ENCODE measurements at regions not wholly inside any gene's neighbourhood (a gene's known extent, or its start where the extent isn't known, plus 50 kb on each side); places are given as distances from the start of the nearest gene placed in this dataset.

DNA sequence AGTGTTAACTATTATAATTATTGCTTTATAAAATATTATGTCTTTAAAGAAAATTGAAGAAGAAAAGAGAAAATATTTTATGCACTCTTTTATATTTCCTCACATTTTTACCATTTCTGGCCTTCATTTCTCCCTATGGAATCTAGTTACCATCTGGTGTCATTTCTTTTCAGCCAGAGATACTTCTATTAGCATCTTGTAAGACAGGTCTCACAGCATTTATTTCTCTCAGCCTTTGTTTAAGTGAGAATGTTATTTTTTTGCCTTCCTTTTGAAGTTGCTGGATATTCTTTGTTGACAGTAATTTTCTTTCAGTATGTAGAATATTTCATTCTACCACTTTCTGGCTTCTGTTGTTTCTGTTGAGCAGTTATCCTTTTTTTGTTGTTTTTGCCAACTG is 652.1 kb upstream of the CITED2 start:
- Histone ChIP-seq H3K4me1 (ENCODE audit: insufficient read depth, poor library complexity, severe bottlenecking) (no peaks in the 10 kb centered on the region), H3K36me3 (ENCODE audit: low read depth) (no peaks in the 10 kb centered on the region), H3K4me3 (ENCODE audit: severe bottlenecking) (no peak overlapping the region), H3K9me3 (ENCODE audit: severe bottlenecking) (no peaks in the 10 kb centered on the region), H3K27ac (ENCODE audit: poor library complexity, severe bottlenecking) (no peak overlapping the region), H3K27me3 (ENCODE audit: insufficient read depth, poor library complexity, severe bottlenecking) (no peaks in the 10 kb centered on the region)
- TF ChIP-seq, protein P1, sequence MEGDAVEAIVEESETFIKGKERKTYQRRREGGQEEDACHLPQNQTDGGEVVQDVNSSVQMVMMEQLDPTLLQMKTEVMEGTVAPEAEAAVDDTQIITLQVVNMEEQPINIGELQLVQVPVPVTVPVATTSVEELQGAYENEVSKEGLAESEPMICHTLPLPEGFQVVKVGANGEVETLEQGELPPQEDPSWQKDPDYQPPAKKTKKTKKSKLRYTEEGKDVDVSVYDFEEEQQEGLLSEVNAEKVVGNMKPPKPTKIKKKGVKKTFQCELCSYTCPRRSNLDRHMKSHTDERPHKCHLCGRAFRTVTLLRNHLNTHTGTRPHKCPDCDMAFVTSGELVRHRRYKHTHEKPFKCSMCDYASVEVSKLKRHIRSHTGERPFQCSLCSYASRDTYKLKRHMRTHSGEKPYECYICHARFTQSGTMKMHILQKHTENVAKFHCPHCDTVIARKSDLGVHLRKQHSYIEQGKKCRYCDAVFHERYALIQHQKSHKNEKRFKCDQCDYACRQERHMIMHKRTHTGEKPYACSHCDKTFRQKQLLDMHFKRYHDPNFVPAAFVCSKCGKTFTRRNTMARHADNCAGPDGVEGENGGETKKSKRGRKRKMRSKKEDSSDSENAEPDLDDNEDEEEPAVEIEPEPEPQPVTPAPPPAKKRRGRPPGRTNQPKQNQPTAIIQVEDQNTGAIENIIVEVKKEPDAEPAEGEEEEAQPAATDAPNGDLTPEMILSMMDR (IDR thresholded peaks at IDR 0.05; ENCODE audit: poor library complexity, severe bottlenecking): no peak
- no peak for ATAC-seq (ENCODE audit: low read depth)
- no peak for DNase-seq (ENCODE audit: low spot score)

DNA sequence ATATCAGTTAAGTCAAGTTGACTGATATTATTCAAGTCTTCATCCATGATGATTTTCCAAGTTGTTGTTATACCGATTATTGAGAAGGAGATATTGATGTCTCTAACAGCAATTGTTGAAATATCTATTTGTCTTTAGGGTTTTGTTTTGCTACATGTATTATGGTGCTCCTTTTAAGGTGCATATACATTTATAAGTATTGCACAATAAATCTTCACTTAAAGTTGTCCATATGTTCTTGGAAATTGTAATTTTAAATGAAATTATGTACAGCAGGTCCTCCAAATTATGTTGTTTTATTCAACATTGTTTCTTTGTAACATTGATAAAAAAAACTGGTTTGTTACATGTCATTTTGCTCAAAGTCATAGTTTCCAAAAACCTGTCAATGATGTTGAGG is 650.7 kb upstream of the CITED2 start:
- ATAC-seq (ENCODE audit: low read depth): no peak
- TF ChIP-seq, protein P1 (IDR thresholded peaks at IDR 0.05; ENCODE audit: poor library complexity, severe bottlenecking): no peak
- DNase-seq (ENCODE audit: low spot score): no peak
- Histone ChIP-seq H3K27ac (ENCODE audit: poor library complexity, severe bottlenecking) (no peak overlapping the region), H3K4me1 (ENCODE audit: insufficient read depth, poor library complexity, severe bottlenecking) (no peaks in the 10 kb centered on the region), H3K9me3 (ENCODE audit: severe bottlenecking) (no peaks in the 10 kb centered on the region), H3K27me3 (ENCODE audit: insufficient read depth, poor library complexity, severe bottlenecking) (no peaks in the 10 kb centered on the region), H3K4me3 (ENCODE audit: severe bottlenecking) (no peak overlapping the region), H3K36me3 (ENCODE audit: low read depth) (no peaks in the 10 kb centered on the region)

DNA sequence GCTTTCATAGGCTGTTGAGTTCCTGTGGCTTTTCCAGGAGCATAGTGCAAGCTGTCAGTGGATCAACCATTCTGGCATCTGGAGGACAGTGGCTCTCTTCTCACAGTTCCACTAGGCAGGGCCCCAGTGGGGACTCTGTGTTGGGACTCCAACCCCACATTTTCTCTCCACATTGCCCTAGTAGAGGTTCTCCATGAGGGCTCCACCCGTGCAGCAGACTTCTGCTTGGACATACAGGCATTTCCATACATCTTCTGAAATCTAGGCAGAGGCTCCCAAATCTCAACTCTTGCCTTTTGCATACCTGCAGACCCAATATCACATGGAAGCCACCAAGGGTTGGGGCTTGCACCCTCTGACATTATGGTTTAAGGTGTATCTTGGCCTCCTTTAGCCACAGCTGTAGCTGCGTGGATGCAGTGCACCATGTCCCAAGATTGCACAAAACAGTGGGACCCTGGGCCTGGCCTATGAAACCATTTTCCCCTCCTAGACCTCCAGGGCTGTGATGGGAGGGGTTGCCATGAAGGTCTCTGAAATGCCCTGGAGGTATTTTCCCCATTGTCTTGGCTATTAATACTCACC is 645.9 kb upstream of the CITED2 start:
- H3K27ac ChIP-seq (ENCODE audit: poor library complexity, severe bottlenecking): no peak overlapping the region
- H3K27me3 ChIP-seq (ENCODE audit: insufficient read depth, poor library complexity, severe bottlenecking): no peaks in the 10 kb centered on the region
- no peaks in the 10 kb centered on the region for H3K4me1 ChIP-seq (ENCODE audit: insufficient read depth, poor library complexity, severe bottlenecking)
- TF ChIP-seq, protein P1 (IDR thresholded peaks at IDR 0.05; ENCODE audit: poor library complexity, severe bottlenecking): no peak
- no peak for ATAC-seq (ENCODE audit: low read depth)
- H3K4me3 ChIP-seq (ENCODE audit: severe bottlenecking): no peak overlapping the region
- no peaks in the 10 kb centered on the region for H3K36me3 ChIP-seq (ENCODE audit: low read depth)
- H3K9me3 ChIP-seq (ENCODE audit: severe bottlenecking): peaks cover 3% of the 10 kb centered on the region
- DNase-seq (ENCODE audit: low spot score): no peak

- TF ChIP-seq, protein P1 (IDR thresholded peaks at IDR 0.05; ENCODE audit: poor library complexity, severe bottlenecking): no peak
- ATAC-seq (ENCODE audit: low read depth) (no peak), DNase-seq (ENCODE audit: low spot score) (no peak)
- H3K27ac ChIP-seq (ENCODE audit: poor library complexity, severe bottlenecking): no peak overlapping the region
- no peak overlapping the region for H3K4me3 ChIP-seq (ENCODE audit: severe bottlenecking)
- no peaks in the 10 kb centered on the region for H3K27me3 ChIP-seq (ENCODE audit: insufficient read depth, poor library complexity, severe bottlenecking)
- H3K4me1 ChIP-seq (ENCODE audit: insufficient read depth, poor library complexity, severe bottlenecking): no peaks in the 10 kb centered on the region
- no peaks in the 10 kb centered on the region for H3K36me3 ChIP-seq (ENCODE audit: low read depth)
- H3K9me3 ChIP-seq (ENCODE audit: severe bottlenecking): peaks cover 3% of the 10 kb centered on the region
These were observed 644.1 kb upstream of the CITED2 start for GRCh38 chr6:140018588-140018987.

- ATAC-seq (ENCODE audit: low read depth) (no peak), DNase-seq (ENCODE audit: low spot score) (no peak)
- H3K36me3 ChIP-seq (ENCODE audit: low read depth): no peaks in the 10 kb centered on the region
- no peak overlapping the region for H3K4me3 ChIP-seq (ENCODE audit: severe bottlenecking)
- H3K9me3 ChIP-seq (ENCODE audit: severe bottlenecking): peaks cover 3% of the 10 kb centered on the region
- H3K27me3 ChIP-seq (ENCODE audit: insufficient read depth, poor library complexity, severe bottlenecking): no peaks in the 10 kb centered on the region
- no peaks in the 10 kb centered on the region for H3K4me1 ChIP-seq (ENCODE audit: insufficient read depth, poor library complexity, severe bottlenecking)
- TF ChIP-seq, protein P1 (IDR thresholded peaks at IDR 0.05; ENCODE audit: poor library complexity, severe bottlenecking): no peak
- H3K27ac ChIP-seq (ENCODE audit: poor library complexity, severe bottlenecking): no peak overlapping the region
These were observed 643.0 kb upstream of the CITED2 start for GRCh38 chr6:140017470-140017869.

Measured in RWPE2 (cell line).